Peyer's patch (tissue), 4 donors: ENCODE measurements at regions not wholly inside any gene's neighbourhood (a gene's known extent, or its start where the extent isn't known, plus 50 kb on each side); places are given as distances from the start of the nearest gene placed in this dataset.

Source experiments
- CTCF ChIP-seq, 6 experiments: fragments of 450-650 bp in 4 of 6; fragments of 200-600 bp in 2 of 6; sonication (generic) in 1 of 6; IDR thresholded peaks; one replicate each; pipeline ENCODE4 v1.5.1; 2017 to 2019; ENCODE audit warnings: antibody characterized with exemption in 6 of 6, mild to moderate bottlenecking in 3 of 6, moderate library complexity in 1 of 6
- POLR2A ChIP-seq, 2 donors: fragments of 450-650 bp; IDR thresholded peaks; one replicate each; pipeline ENCODE4 v1.5.1; 2017; ENCODE audit warnings: antibody characterized with exemption in 2 of 2, mild to moderate bottlenecking in 2 of 2, moderate library complexity in 2 of 2

- TF ChIP-seq CTCF (IDR thresholded peaks at IDR 0.05) (no peak), POLR2A (IDR thresholded peaks at IDR 0.05) (no peak)
These were observed 101.4 kb upstream of the ACTRT2 start for GRCh38 chr1:2919841-2920240.
